Right renal pelvis (tissue), 4 donors: ENCODE measurements at regions not wholly inside any gene's neighbourhood (a gene's known extent, or its start where the extent isn't known, plus 50 kb on each side); places are given as distances from the start of the nearest gene placed in this dataset.
"Not testable (repeated sequence)": the region's sequence is repeated elsewhere in the genome, so short reads cannot be mapped to it uniquely, and the experiment has no call there.

Experiments
- DNase-seq, 4 donors: peaks; one replicate each; pipeline ENCODE4 v3.0.0-alpha.2; 2013; ENCODE audit warnings: low read depth in 4 of 4, low spot score in 3 of 4, missing footprints in 1 of 4

DNA sequence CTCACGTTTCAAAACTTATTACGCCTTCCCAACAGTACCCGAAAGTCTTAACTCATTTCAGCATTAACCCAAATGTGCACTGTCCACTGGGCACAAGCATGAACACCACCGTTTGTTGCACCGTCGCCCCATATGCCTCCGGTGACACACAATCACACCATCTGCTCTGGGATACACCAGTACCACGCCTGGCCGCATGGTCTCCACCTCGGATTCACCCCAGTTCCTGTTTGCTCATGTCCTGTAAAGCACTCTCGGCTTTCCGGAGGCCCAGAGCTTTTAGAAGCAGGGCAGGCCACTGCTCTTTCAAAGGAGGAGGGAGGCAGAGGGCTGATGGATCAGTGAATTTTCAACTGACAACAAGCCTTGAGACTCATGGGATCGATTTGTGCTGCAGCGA, 1570.0 kb upstream of the DEFB115 start:
- no peak for DNase-seq

GRCh38 chr20:29689411-29690225, 1567.8 kb upstream of the DEFB115 start:
- no peak for DNase-seq

GRCh38 chr20:29690274-29690673, 1567.2 kb upstream of the DEFB115 start:
- DNase-seq = no peak

DNA sequence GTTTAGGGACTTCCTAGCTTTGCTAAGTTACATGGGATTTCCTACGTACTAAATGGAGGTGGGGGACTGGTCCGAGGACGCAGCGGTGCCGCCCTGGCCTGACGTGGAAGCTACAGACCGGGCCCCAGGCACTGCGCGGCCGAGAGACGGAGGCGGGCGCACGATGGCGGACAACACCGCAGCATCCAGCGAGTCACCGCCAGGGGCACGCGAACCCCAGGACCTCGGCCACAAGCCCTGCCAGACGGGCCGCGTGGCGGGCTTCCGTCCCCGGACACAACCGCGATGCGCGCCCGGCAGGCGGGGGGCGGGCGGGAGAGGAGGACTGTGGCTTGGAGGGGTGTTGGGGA, 1516.9 kb upstream of the DEFB115 start:
- no peak for DNase-seq

GRCh38 chr20:29740951-29741593, 1516.4 kb upstream of the DEFB115 start:
- no peak for DNase-seq

DNA sequence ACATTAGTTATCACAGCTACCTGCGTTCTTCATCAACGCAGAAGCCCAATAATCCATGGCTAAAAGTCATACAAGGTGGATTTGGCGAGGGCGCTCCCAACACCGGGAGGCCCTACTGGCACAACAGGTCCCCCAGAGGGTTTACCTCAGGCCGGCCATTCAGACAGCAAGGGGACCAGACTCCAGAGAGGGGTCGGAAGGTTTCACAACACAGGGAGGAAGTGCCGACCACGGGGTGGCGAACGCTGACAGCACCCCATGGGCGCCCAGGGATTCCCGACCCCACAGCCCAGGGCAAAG, 1515.9 kb upstream of the DEFB115 start:
- DNase-seq = no peak

DNA sequence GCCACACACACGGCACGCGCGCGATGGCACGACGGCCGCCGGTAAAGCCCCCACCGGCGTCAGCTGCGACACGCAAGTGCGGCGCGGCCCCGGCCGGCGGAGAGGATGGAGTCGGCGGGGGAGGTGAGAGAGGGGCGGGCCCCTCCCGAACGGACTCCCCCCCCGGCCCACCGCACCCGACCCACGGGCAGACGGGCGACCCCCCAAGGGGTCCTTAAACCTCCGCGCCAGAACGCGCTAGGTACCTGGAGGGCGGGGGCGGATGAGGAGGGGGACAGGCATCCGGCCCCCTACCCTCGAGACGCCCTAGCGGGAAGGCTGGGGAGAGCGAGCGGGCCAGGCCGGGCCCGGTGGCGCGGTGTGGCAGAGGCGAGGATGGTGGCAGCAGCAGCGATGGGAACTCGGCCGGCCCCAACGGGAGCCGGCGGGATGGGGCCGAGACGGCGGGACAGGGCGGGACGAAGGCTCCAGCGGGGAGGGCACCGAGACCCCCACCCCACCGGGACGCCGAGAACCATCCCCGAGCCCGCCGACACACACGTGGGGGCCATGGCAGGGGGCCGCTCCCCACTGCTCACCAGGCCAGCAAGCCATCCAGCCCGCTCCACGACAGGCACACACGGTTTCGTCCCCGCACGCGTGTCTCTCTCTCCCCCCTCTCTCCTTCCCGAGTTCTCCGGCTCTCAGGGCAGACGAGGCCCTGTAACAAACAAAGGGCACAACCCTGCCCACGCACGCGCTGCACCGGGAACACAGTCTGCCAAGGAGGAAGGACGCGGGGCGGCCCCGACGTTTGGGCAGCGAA, 1515.4 kb upstream of the DEFB115 start:
- DNase-seq = no peak

DNA sequence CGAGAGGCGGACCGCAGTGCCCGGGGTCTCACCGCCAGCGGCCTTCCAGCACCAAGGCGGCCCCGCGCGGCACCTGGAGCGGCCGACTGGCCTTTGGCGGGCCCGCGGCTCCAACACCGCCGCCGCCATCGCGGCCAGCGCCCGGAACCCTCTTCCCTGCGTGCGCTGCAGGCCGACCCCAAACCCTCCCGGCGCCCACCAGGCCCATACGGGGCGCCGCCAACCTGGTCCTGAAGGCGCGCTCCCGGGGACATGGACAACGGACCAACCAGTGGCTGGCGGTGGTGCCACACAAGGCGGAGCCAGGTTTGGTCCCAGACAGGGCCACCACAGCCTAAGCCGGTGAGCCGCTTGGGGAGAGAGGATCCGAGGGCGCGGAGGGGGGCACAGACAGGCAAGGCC, 1514.8 kb upstream of the DEFB115 start:
- no peak for DNase-seq

DNA sequence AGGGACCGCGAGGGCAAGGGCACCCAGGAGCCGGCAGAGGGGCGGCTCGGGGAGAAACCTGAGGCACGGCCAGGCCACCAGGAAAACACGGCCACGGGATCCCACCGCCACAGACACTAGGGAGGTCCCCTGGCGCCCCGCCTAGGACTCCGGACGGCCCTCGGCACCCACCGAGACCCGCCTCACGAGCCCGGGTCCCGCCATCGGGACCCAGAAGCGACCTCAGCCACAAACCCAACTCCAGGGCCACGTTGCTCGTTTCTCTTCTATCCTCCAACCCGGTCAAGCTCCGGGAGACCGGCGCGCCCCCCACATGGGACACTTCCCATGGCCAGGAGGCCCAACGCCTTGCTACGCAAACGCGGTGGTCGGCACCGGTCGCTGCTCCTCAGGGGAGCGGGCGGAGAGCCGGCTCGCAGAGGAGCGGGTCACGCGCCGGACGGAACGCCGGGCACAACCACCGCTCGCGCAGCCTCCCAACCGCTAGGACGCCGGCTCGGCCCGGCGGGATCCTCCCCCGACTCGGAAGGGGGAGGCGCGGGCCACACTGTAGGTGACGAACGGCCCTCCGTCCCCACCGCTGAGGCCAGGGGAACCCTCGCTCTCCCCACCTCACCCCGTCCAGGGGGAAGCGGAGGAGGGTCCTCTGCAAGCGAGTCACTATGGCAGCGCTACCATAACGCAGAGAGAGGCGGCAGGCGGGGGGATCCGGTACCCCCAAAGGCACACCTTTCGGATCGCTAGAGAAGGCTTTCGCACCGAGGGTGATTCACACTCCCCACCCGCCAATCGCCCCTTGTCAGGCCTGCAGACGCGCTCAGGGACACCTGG, 1514.1 kb upstream of the DEFB115 start:
- no peak for DNase-seq

GRCh38 chr20:29744071-29744470, 1513.4 kb upstream of the DEFB115 start:
- DNase-seq = no peak

DNA sequence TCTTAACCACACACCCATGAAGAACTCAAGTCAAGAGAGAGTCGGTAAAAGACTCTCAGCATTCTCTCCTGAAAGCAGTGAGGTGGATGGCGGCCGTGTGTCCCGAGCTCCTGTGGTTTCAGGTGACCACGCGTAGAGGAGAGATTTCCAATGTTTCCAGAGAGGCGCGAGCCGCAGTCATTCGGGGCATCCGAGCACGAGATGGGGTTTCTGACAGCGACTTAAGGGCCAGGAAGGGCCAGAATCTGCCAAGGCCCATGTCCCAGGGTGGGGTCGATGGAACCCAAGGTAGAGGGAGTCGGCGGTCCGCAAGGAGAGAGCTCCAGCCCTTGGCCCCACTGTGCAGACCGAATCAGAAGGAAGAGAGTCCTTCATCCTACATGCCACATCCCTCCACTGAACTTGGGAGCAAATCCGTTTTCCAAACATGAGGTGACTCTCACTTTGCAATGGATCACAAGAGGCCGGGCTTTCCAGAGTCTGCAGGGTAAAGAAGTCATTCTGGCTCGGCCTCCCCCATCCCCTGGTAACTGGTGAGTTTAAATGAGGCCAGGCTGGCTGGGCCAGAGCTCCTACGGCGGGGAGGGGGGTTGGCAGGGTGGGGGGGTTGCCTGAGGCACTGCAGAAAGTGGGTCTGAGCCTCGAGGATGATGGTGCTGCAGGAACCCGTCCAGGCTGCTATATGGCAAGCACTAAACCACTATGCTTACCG, 1511.8 kb upstream of the DEFB115 start:
- DNase-seq = not testable (repeated sequence)

- DNase-seq = no peak
These were observed 1507.1 kb upstream of the DEFB115 start for GRCh38 chr20:29750268-29750899.

DNA sequence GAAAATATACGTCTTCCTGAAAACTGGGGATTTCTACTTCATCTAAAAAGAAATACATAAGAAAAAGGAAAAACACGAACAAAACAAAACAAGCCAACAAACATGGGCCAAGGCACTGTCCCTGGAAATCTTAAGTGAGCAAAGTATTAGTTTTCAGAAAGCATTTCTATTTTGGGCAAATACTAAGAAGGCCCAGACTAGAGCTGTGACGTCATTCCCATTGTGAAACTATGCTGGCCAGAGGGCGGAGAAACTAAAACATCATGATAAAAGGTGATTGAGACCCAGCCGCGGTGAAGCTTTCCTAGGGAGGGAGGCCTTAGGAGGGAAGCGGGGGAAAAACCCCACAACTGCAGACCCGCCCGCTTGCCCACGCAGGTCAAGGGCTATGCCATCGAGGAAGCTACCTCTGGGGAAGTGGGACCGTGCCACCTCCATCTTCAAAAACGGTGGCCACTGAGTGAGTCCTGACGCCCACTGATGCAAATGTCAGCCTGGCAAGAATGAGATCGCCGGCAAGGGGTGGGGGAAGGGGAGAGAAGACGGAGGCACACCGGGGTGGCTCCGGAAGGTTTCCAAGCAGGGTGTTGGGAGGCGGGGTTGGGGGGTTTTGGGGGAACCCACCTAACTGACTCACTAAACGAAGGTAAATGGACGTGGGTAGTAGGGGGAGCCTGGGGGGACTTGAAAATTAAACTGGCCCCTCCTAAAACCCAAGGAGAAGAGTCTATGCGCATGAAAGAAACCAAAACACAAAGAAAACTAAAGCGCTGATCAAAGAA, 1504.6 kb upstream of the DEFB115 start:
- not testable (repeated sequence) for DNase-seq

GRCh38 chr20:29753426-29753746, 1504.1 kb upstream of the DEFB115 start:
- not testable (repeated sequence) for DNase-seq

DNA sequence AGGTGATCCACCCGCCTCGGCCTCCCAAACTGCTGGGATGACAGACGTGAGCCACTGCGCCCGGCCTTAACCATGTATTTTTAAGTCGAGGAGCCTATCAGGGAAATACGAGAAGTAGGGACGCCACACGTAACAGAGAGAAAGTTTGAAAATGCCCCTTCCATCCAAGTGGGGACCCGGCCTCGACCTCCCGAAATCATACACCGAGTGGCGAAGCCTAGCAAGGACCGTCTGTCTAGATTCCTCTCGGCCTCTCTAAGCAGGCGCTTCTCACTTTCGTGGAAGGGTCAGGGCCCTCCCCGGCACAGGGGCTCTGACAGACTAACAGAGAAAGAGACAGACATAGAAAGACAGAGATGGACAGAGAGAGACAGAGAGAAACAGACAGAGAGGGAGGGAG, 1503.6 kb upstream of the DEFB115 start:
- DNase-seq = not testable (repeated sequence)

DNA sequence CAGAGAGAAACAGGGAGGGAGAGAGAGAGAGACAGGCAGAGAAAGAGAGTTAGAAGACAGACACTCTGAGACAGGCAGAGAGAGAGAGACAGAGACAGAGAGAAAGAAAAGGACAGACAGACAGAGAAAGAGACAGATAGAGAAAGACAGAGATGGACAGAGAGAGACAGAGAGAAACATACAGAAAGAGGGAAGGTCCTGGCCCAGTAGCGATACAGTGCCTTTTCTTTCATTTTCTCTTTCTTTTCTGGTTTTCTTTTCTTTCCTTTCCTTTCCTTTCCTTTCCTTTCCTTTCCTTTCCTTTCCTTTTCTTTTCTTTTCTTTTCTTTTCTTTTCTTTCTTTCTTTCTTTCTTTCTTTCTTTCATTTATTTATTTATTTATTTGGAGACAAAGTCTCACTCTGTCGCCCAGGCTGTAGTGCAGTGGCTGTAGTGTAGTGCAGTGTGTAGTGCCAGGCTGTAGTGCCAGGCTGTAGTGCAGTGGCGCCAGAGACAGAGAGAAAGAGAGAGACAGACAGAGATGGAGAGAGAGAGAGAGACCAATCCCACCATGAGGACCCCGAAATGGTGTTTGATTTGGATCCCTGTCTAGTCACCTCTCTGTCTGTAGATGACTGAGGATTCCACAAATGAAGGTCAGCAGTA, 1501.5 kb upstream of the DEFB115 start:
- not testable (repeated sequence) for DNase-seq

GRCh38 chr20:29756664-29757063, 1500.8 kb upstream of the DEFB115 start:
- DNase-seq = no peak

GRCh38 chr20:29761621-29762385, 1495.7 kb upstream of the DEFB115 start:
- not testable (repeated sequence) for DNase-seq
